HG03432 (cell line): ENCODE measurements at regions not wholly inside any gene's neighbourhood (a gene's known extent, or its start where the extent isn't known, plus 50 kb on each side); places are given as distances from the start of the nearest gene placed in this dataset.
"Not testable (repeated sequence)": the region's sequence is repeated elsewhere in the genome, so short reads cannot be mapped to it uniquely, and the experiment has no call there.

Source experiments
- ATAC-seq: cut with Tn5 transposase; IDR thresholded peaks from one replicate; pipeline ENCODE4 v1.9.1; 2021; ENCODE audit warnings: mild to moderate bottlenecking, moderate library complexity; ENCODE audit not compliant: unreplicated experiment

- ATAC-seq, result no peak
Observed at GRCh38 chr5:157963244-157963643, 104.3 kb upstream of the CLINT1 start.

GRCh38 chr5:157962686-157963085 is 103.7 kb upstream of the CLINT1 start:
- ATAC-seq, result not testable (repeated sequence)

- ATAC-seq, result no peak
Observed at GRCh38 chr5:157961896-157962590, 103.1 kb upstream of the CLINT1 start.

GRCh38 chr5:157961176-157961575 is 102.2 kb upstream of the CLINT1 start:
- no peak for ATAC-seq

- ATAC-seq, result no peak
Observed at GRCh38 chr5:157959370-157959769, 100.4 kb upstream of the CLINT1 start.

GRCh38 chr5:157956271-157956885 is 97.4 kb upstream of the CLINT1 start:
- no peak for ATAC-seq

- ATAC-seq, result no peak
Observed at GRCh38 chr5:157955541-157956172, 96.7 kb upstream of the CLINT1 start.

GRCh38 chr5:157952374-157952685 is 93.4 kb upstream of the CLINT1 start:
- ATAC-seq, result no peak

DNA sequence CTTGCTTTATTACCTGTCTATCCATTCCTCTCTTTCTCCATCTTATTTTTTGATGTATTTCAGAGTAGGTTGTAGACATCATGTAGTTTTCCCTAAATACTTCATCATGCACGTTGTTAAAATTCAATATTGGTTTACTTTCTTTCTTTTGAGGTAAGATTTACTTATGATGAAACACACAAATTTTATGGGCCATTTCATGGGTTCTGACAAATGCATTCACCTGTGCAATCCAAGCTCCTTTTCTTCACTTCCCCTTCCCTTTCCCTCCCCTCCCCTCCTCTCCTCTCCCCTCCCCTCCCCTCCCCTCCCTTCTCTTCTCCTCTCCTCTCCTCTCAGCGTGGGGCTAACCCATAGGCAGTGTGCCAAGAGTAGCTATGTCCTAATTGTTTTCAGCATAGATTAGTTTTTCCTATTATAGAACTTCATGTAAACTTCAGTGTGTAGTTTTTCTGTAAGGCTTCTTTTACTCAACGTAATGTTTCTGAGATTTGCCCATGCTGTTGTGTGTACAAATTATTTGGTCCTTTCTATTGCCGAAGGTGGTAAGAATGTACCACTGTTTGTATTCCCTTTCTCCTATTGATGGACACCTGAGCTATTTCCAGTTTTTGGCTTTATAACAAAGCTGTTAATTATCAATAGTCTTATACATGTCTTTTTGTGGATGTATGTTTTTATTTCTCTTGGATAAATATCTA is 92.9 kb upstream of the CLINT1 start:
- no peak for ATAC-seq

DNA sequence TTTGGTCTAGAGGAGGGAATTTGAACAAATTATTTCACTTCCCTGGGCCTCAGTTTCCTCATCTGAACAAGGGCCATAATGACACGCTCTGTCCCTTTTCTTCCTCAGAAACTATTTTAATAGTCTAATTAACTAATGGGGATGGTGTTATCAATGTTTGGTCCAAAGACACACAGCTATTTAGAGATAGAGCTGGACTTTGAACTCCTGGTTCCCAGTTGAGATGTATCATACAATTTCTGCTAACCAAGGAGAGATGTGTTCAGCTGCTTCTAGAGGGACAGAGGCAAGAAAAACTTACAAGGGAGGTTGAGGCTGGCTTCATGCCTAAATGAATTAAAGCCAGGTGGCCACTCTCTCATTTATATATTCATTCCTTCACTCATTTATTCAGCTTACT is 90.6 kb upstream of the CLINT1 start:
- no peak for ATAC-seq

GRCh38 chr5:157948738-157949410 is 89.9 kb upstream of the CLINT1 start:
- peak; percentile 93 for ATAC-seq

DNA sequence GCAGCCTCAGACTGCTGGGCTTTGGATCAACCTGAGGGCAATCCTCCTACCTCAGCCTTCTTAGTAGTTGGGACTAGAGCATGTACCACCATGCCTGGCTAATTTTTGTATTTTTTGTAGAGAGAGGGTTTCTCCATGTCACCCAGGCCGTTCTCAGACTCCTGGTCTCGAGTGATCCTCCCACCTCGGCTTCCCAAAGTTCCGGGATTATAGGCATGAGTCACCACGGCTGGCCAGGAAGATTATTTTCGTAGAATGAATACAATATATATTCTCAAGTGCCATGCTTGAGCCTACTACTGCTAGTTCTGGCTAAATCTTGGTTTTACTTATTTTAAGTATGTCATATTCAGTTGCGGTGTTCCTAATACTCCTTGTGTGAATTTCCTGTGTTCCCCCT is 88.2 kb upstream of the CLINT1 start:
- no peak for ATAC-seq

DNA sequence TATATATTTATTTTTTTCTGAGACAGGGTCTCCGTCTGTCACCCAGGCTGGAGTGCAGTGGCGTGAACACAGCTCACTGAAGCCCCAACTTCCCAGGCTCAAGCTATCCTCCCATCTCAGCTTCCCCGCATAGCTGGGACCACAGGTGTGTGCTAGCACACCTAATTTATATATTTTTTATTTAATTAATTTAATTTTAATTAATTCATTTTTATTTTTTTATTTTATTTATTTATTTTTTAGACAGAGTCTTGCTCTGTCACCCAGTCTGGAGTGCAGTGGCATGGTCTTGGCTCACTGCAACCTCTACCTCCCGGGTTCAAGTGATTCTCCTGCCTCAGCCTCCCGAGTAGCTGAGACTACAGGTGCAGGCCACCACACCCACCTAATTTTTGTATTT is 86.9 kb upstream of the CLINT1 start:
- ATAC-seq, result not testable (repeated sequence)

DNA sequence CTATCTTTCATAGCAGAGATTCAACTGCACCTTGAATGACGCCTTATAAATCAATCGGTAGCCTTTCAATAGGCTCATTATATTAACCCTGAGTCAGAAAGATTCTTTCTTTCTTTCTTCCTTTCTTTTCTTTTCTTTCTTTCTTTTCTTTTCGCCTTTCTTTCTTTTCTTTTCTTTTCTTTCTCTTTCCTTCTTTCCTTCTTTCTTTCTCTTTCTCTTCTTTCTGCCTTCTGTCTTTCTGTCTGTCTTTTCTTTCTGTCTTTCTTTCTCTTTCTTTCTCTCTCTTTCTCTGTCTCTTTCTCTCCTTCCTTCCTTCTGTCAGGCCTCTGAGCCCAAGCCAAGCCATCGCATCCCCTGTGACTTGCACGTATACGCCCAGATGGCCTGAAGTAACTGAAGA is 86.0 kb upstream of the CLINT1 start:
- ATAC-seq, result no peak

GRCh38 chr5:157944077-157944633 is 85.2 kb upstream of the CLINT1 start:
- ATAC-seq, result no peak

GRCh38 chr5:157942595-157942994 is 83.7 kb upstream of the CLINT1 start:
- no peak for ATAC-seq

- ATAC-seq, result no peak
Observed at GRCh38 chr5:157941616-157942015, 82.7 kb upstream of the CLINT1 start.

- ATAC-seq, result not testable (repeated sequence)
Observed at GRCh38 chr5:157938101-157938500, 79.2 kb upstream of the CLINT1 start.

GRCh38 chr5:157936776-157937501 is 78.0 kb upstream of the CLINT1 start:
- not testable (repeated sequence) for ATAC-seq

DNA sequence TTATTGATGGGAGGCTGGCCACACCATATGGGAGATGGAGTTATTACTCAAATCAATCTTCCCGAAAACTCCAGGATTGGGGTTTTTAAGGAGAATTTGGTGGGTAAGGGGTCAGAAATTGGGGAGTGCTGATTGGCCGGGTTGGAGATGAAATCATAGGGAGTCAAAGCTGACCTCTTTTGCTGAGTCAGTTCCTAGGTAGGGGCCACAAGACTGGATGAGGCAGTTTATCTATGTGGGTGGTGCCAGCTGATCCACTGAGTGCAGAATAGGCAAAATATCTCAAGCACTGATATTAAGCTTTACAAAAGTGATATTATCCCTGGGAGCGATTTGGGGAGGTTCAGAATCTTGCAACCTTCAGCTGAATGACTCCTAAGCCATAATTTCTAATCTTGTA is 75.7 kb upstream of the CLINT1 start:
- ATAC-seq, result no peak
